ENCODE measurements at regions not wholly inside any gene's neighbourhood (a gene's known extent, or its start where the extent isn't known, plus 50 kb on each side); places are given as distances from the start of the nearest gene placed in this dataset.

GRCh38 chr11:87574193-87574592 lies 536.5 kb downstream of the TMEM135 start:
- TF ChIP-seq CTCF (IDR thresholded peaks at IDR 0.05 in 2 of 3, conservative IDR thresholded peaks at IDR 0.05 in 1 of 3; ENCODE audit: borderline replicate concordance in 1 of 3, insufficient read depth in 1 of 3, low read depth in 2 of 3, low read length in 2 of 3) (no peak), TCF7L2 (IDR thresholded peaks at IDR 0.05; ENCODE audit: borderline replicate concordance, extremely low read depth, insufficient read depth, insufficient read length) (no peak), ZFX (IDR thresholded peaks at IDR 0.05) (no peak)
- TF ChIP-seq, protein P1, sequence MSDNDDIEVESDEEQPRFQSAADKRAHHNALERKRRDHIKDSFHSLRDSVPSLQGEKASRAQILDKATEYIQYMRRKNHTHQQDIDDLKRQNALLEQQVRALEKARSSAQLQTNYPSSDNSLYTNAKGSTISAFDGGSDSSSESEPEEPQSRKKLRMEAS (IDR thresholded peaks at IDR 0.05): no peak

Measured in HCT116 (cell line).